ENCODE measurements at regions not wholly inside any gene's neighbourhood (a gene's known extent, or its start where the extent isn't known, plus 50 kb on each side); places are given as distances from the start of the nearest gene placed in this dataset.

DNA sequence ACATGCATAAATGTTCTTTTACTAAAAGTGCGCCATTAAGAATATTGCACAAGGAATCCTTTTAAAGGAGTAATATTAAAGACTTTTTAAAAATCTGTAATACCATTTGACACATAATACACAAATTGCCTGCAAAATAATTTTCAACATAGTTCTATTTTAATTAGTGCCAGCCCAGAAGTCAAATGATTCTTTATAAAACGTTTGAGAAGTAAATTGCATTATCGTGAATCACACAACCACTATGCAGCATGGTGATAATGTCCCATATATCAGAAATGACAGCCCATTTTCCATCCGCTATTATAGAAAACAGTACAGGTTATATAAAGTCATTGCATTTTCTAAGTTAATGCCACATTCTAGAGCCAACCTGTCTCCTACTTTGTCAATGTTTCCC, 324.0 kb downstream of the IPMK start:
- TF ChIP-seq CTCF (IDR thresholded peaks at IDR 0.05): no peak
- TF ChIP-seq POLR2A (IDR thresholded peaks at IDR 0.05): no peak

Data from esophagus squamous epithelium (tissue), 4 donors.